ENCODE measurements at regions not wholly inside any gene's neighbourhood (a gene's known extent, or its start where the extent isn't known, plus 50 kb on each side); places are given as distances from the start of the nearest gene placed in this dataset.

DNA sequence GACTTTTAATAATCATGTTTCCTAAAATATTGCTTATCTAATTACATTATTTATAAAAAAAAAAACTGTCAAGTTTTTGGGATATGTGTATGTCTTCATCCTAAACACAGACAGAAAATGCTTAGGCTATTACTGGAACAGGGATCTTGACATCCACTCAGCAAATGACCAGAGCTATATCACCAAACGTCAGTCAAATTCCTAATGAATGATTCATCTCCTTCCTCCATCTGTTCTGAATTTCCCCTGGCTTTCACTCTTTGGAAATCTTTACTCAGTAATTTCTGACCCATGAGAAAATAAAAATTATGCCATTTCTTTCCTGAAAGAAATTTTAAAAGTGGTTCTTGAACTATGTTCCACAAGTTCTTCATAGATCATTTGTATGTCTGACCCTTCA lies 552.4 kb upstream of the KCND2 start:
- Histone ChIP-seq H3K4me3 (ENCODE audit: low read depth, low read length, poor library complexity, severe bottlenecking) (no peak overlapping the region), H3K27me3 (replicated peaks; ENCODE audit: insufficient read depth, low read depth, low read length, poor library complexity) (no peaks in the 10 kb centered on the region), H3K4me1 (ENCODE audit: insufficient read depth, low read length, poor library complexity, severe bottlenecking) (no peaks in the 10 kb centered on the region), H3K27ac (ENCODE audit: low read depth, low read length, poor library complexity, severe bottlenecking) (no peak overlapping the region), H3K9me3 (ENCODE audit: low read depth, low read length, poor library complexity, severe bottlenecking) (no peaks in the 10 kb centered on the region), H3K36me3 (ENCODE audit: insufficient read depth, low read length, poor library complexity, severe bottlenecking) (no peaks in the 10 kb centered on the region)
- intact Hi-C loops (cut with micrococcal nuclease; ENCODE audit: unreplicated experiment) = no loop called here
- ChIA-PET CTCF (no interaction called here), POLR2A (ENCODE audit: low non-redundant PET) (no interaction called here)
- TF ChIP-seq, protein P1, sequence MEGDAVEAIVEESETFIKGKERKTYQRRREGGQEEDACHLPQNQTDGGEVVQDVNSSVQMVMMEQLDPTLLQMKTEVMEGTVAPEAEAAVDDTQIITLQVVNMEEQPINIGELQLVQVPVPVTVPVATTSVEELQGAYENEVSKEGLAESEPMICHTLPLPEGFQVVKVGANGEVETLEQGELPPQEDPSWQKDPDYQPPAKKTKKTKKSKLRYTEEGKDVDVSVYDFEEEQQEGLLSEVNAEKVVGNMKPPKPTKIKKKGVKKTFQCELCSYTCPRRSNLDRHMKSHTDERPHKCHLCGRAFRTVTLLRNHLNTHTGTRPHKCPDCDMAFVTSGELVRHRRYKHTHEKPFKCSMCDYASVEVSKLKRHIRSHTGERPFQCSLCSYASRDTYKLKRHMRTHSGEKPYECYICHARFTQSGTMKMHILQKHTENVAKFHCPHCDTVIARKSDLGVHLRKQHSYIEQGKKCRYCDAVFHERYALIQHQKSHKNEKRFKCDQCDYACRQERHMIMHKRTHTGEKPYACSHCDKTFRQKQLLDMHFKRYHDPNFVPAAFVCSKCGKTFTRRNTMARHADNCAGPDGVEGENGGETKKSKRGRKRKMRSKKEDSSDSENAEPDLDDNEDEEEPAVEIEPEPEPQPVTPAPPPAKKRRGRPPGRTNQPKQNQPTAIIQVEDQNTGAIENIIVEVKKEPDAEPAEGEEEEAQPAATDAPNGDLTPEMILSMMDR (conservative IDR thresholded peaks at IDR 0.05; ENCODE audit: low read depth, low read length) = no peak
- no peak for TF ChIP-seq EZH2 (IDR thresholded peaks at IDR 0.05; ENCODE audit: borderline replicate concordance, low read depth, low read length, poor library complexity, severe bottlenecking)
- no TSS peak for BruUV-seq (replicated peaks)
- peak; percentile 33 for DNase-seq (ENCODE audit: low spot score)

DNA sequence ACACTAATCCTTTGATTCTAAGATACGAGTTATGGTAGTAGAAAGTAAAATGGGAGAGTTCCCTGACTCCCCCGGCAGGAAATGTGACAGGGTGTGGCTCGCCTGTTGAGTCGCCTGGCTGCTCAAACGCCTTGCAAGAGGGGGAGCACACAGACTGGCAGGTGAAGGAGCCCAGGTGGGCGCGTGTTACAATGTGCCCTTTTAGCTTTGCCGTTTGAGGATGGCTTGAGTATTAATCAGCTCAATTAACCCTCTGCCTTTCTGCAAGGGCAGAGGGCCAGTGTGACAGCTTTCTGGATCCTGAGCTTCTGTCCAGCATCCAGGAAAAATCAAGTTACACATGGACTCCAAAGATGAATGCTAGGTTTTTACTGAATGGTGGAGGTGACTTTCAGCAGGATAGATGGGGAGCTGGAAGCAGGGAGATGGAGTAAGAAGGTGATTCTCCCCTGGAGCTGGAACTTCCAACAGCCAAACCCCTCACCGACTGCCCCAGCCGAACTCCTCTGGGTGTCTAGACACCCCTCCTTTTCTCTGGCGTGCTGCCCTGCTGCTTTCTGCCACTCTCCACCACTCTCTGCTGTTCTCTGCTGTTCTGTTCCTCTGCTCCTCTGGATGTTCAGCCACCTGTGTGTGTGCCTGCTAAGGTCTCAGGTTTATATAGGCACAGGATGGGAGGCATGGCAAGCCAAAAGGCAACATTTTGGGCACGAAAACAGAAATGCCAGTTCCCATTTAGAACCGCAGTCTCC lies 548.8 kb upstream of the KCND2 start:
- CTCF ChIA-PET = no interaction called here
- Histone ChIP-seq H3K9me3 (ENCODE audit: low read depth, low read length, poor library complexity, severe bottlenecking) (no peaks in the 10 kb centered on the region), H3K27me3 (replicated peaks; ENCODE audit: insufficient read depth, low read depth, low read length, poor library complexity) (no peaks in the 10 kb centered on the region), H3K27ac (ENCODE audit: low read depth, low read length, poor library complexity, severe bottlenecking) (no peak overlapping the region), H3K4me1 (ENCODE audit: insufficient read depth, low read length, poor library complexity, severe bottlenecking) (no peaks in the 10 kb centered on the region), H3K36me3 (ENCODE audit: insufficient read depth, low read length, poor library complexity, severe bottlenecking) (no peaks in the 10 kb centered on the region), H3K4me3 (ENCODE audit: low read depth, low read length, poor library complexity, severe bottlenecking) (no peak overlapping the region)
- no TSS peak for BruUV-seq (replicated peaks)
- TF ChIP-seq EZH2 (IDR thresholded peaks at IDR 0.05; ENCODE audit: borderline replicate concordance, low read depth, low read length, poor library complexity, severe bottlenecking) = no peak
- TF ChIP-seq, protein P1 (conservative IDR thresholded peaks at IDR 0.05; ENCODE audit: low read depth, low read length) = no peak
- intact Hi-C loops (cut with micrococcal nuclease; ENCODE audit: unreplicated experiment) = no loop called here
- no peak for DNase-seq (ENCODE audit: low spot score)
- POLR2A ChIA-PET (ENCODE audit: low non-redundant PET) = no interaction called here

DNA sequence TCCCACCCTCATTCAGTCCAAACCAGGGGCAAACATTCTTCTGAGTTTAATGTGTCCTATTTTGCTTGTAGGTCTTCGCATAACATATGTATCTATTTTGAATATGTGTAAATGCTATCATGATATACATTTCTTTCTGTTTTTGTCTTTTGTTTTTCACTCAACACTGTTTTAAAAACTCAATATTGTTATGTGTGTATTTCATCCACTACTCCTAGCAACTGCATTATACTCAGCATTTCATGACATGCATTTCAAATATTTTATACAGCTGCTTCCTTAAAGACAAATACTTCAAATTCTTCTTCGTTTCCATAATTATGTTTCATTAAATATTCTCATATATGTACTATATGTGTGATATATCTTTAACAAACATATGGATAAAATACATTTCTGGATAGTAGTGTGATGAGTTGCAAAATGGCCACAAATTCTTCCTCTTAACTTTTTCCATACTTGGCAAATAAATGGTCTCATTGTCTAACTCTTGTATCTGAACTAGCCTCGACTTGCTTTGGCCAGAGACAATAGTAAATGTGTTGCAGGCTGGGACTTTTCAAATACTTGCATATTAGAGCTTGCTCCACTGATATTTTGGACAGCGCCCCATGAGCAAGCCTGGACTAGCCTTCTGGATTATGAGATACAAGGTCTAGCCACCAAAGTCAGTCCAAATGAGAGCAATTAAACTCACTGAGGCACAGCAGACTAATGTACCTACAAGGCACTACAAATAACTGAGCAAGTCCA lies 539.7 kb upstream of the KCND2 start:
- no peak overlapping the region for H3K4me3 ChIP-seq (ENCODE audit: low read depth, low read length, poor library complexity, severe bottlenecking)
- BruUV-seq (replicated peaks) = no TSS peak
- no peak overlapping the region for H3K27ac ChIP-seq (ENCODE audit: low read depth, low read length, poor library complexity, severe bottlenecking)
- no peaks in the 10 kb centered on the region for H3K36me3 ChIP-seq (ENCODE audit: insufficient read depth, low read length, poor library complexity, severe bottlenecking)
- DNase-seq (ENCODE audit: low spot score) = no peak
- TF ChIP-seq EZH2 (IDR thresholded peaks at IDR 0.05; ENCODE audit: borderline replicate concordance, low read depth, low read length, poor library complexity, severe bottlenecking) = no peak
- TF ChIP-seq, protein P1 (conservative IDR thresholded peaks at IDR 0.05; ENCODE audit: low read depth, low read length) = no peak
- intact Hi-C loops (cut with micrococcal nuclease; ENCODE audit: unreplicated experiment) = no loop called here
- no peaks in the 10 kb centered on the region for H3K27me3 ChIP-seq (replicated peaks; ENCODE audit: insufficient read depth, low read depth, low read length, poor library complexity)
- H3K9me3 ChIP-seq (ENCODE audit: low read depth, low read length, poor library complexity, severe bottlenecking) = no peaks in the 10 kb centered on the region
- POLR2A ChIA-PET (ENCODE audit: low non-redundant PET) = no interaction called here
- CTCF ChIA-PET = no interaction called here
- no peaks in the 10 kb centered on the region for H3K4me1 ChIP-seq (ENCODE audit: insufficient read depth, low read length, poor library complexity, severe bottlenecking)

Measured in A673 (cell line).